Neural cell (in vitro differentiated cells): ENCODE measurements at regions not wholly inside any gene's neighbourhood (a gene's known extent, or its start where the extent isn't known, plus 50 kb on each side); places are given as distances from the start of the nearest gene placed in this dataset.
A peak's percentile ranks its signal among the peaks of the same experiment; 100 is the strongest.

Experiments
- H2AFZ ChIP-seq: fragments of 200-600, 300-800 bp; sonication (generic), shearing (Covaris generic); 2 replicates; pipeline ENCODE4 v1.6.0; 2014; ENCODE audit warnings: low read depth, mild to moderate bottlenecking, antibody characterized with exemption, low read length, moderate library complexity
- H3F3A ChIP-seq: fragments of 200-600 bp; shearing (Covaris generic); 2 replicates; pipeline ENCODE4 v1.6.1; 2016; ENCODE audit warnings: mild to moderate bottlenecking, moderate library complexity, mixed read lengths, antibody characterized with exemption, low read length; ENCODE audit not compliant: insufficient read depth, poor library complexity, severe bottlenecking
- H3K27ac ChIP-seq: fragments of 200-600, 300-800 bp; sonication (generic), shearing (Covaris generic); 2 replicates; pipeline ENCODE4 v1.5.1; 2014; ENCODE audit warnings: mild to moderate bottlenecking, low read length, moderate library complexity
- H3K27me3 ChIP-seq: fragments of 300-800, 200-600 bp; sonication (generic), shearing (Covaris generic); 2 replicates; pipeline ENCODE4 v1.6.0; 2014; ENCODE audit warnings: mild to moderate bottlenecking, low read depth, low read length, moderate library complexity; ENCODE audit not compliant: insufficient read depth
- H3K36me3 ChIP-seq: fragments of 300-800, 200-600 bp; sonication (generic), shearing (Covaris generic); 2 replicates; pipeline ENCODE4 v1.5.1; 2014; ENCODE audit warnings: mild to moderate bottlenecking, antibody characterized with exemption, low read length, moderate library complexity; ENCODE audit not compliant: insufficient read depth
- H3K4me2 ChIP-seq: fragments of 300-800, 200-600 bp; sonication (generic), shearing (Covaris generic); 2 replicates; pipeline ENCODE4 v1.6.0; 2014; ENCODE audit warnings: mild to moderate bottlenecking, low read length
- H3K4me3 ChIP-seq: fragments of 300-800, 200-600 bp; sonication (generic), shearing (Covaris generic); 2 replicates; pipeline ENCODE4 v1.5.1; 2014; ENCODE audit warnings: mild to moderate bottlenecking, low read length, moderate library complexity
- H3K79me2 ChIP-seq: fragments of 200-600 bp; shearing (Covaris generic); replicated peaks from 2 replicates; pipeline ENCODE4 v1.6.0; 2014; ENCODE audit warnings: mild to moderate bottlenecking, low read length, moderate library complexity; ENCODE audit not compliant: insufficient read depth
- H3K9ac ChIP-seq: fragments of 300-800, 200-600 bp; sonication (generic), shearing (Covaris generic); 2 replicates; pipeline ENCODE4 v1.6.1; 2016; ENCODE audit warnings: mild to moderate bottlenecking, low read length, mixed read lengths
- H3K9me2 ChIP-seq: fragments of 200-600 bp; shearing (Covaris generic); 2 replicates; pipeline ENCODE4 v1.6.1; 2016; ENCODE audit warnings: mild to moderate bottlenecking, low read length, mixed read lengths; ENCODE audit not compliant: insufficient read depth
- H3K9me3 ChIP-seq: fragments of 200-600, 300-800 bp; sonication (generic), shearing (Covaris generic); 2 replicates; pipeline ENCODE4 v1.6.1; 2016; ENCODE audit warnings: mild to moderate bottlenecking, mixed run types, low read length, moderate library complexity, mixed read lengths
- H4K20me1 ChIP-seq: fragments of 200-600 bp; shearing (Covaris generic); 2 replicates; pipeline ENCODE4 v1.6.1; 2016; ENCODE audit warnings: mild to moderate bottlenecking, mixed run types; ENCODE audit not compliant: insufficient read depth
- CTCF ChIP-seq: fragments of 450-650 bp; IDR thresholded peaks from 2 replicates; pipeline ENCODE4 v1.5.1; 2014; ENCODE audit warnings: antibody characterized with exemption, mild to moderate bottlenecking, moderate library complexity; ENCODE audit not compliant: poor library complexity, severe bottlenecking
- EP300 ChIP-seq: fragments of 450-650 bp; conservative IDR thresholded peaks from 2 replicates; pipeline ENCODE4 v1.6.1; 2014; ENCODE audit warnings: antibody characterized with exemption, mild to moderate bottlenecking, moderate library complexity; ENCODE audit not compliant: poor library complexity, severe bottlenecking
- EZH2 ChIP-seq: fragments of 200-600, 300-800 bp; shearing (Covaris generic), sonication (generic); IDR thresholded peaks from 2 replicates; pipeline ENCODE4 v1.6.1; 2014; ENCODE audit warnings: antibody characterized with exemption, low read length, borderline replicate concordance, mild to moderate bottlenecking; ENCODE audit not compliant: insufficient read depth, poor library complexity, severe bottlenecking
- MXI1 ChIP-seq: fragments of 450-650 bp; conservative IDR thresholded peaks from 2 replicates; pipeline ENCODE4 v1.6.1; 2014; ENCODE audit warnings: antibody characterized with exemption, mild to moderate bottlenecking; ENCODE audit not compliant: poor library complexity, severe bottlenecking
- POLR2AphosphoS5 ChIP-seq: IDR thresholded peaks from 2 replicates; pipeline ENCODE4 v1.6.1; 2012
- RAD21 ChIP-seq: fragments of 450-650 bp; conservative IDR thresholded peaks from 2 replicates; pipeline ENCODE4 v1.6.1; 2014; ENCODE audit warnings: antibody characterized with exemption, mild to moderate bottlenecking, moderate library complexity
- REST ChIP-seq: IDR thresholded peaks from 2 replicates; pipeline ENCODE4 v1.6.1; 2012; ENCODE audit warnings: borderline replicate concordance
- SMC3 ChIP-seq: fragments of 450-650 bp; conservative IDR thresholded peaks from 2 replicates; pipeline ENCODE4 v1.6.1; 2014; ENCODE audit warnings: antibody characterized with exemption, mild to moderate bottlenecking, moderate library complexity; ENCODE audit not compliant: poor library complexity
- TAF1 ChIP-seq: IDR thresholded peaks from 2 replicates; pipeline ENCODE4 v1.6.1; 2012; ENCODE audit warnings: low read depth

- H3K36me3 ChIP-seq = no peaks in the 10 kb centered on the region
- H3K9ac ChIP-seq = no peak overlapping the region
- no peaks in the 10 kb centered on the region for H3K9me2 ChIP-seq
- H3K27me3 ChIP-seq = no peaks in the 10 kb centered on the region
- no peaks in the 10 kb centered on the region for H3K79me2 ChIP-seq
- H4K20me1 ChIP-seq = no peaks in the 10 kb centered on the region
- TF ChIP-seq SMC3 (no peak), POLR2AphosphoS5 (no peak), TAF1 (no peak), REST (no peak), MXI1 (no peak), EP300 (no peak), EZH2 (no peak), RAD21 (no peak), CTCF (no peak)
- no peaks in the 10 kb centered on the region for H3K9me3 ChIP-seq
- no peak overlapping the region for H3K4me3 ChIP-seq
- no peak overlapping the region for H3K27ac ChIP-seq
- H3K4me2 ChIP-seq = no peak overlapping the region
- H2AFZ ChIP-seq = no peak overlapping the region
- no peaks in the 10 kb centered on the region for H3F3A ChIP-seq
Measured at GRCh38 chr1:87795615-87796337, 467.1 kb downstream of the LMO4 start.

- Histone ChIP-seq H3K79me2 (no peaks in the 10 kb centered on the region), H3K36me3 (no peaks in the 10 kb centered on the region), H2AFZ (no peak overlapping the region), H3F3A (no peaks in the 10 kb centered on the region), H3K4me3 (no peak overlapping the region), H3K4me2 (no peak overlapping the region), H3K27me3 (no peaks in the 10 kb centered on the region), H3K9me2 (no peaks in the 10 kb centered on the region), H4K20me1 (no peaks in the 10 kb centered on the region), H3K9ac (no peak overlapping the region), H3K9me3 (no peaks in the 10 kb centered on the region), H3K27ac (peak overlapping the region; percentile 49)
- TF ChIP-seq TAF1 (no peak), SMC3 (no peak), EZH2 (no peak), CTCF (no peak), MXI1 (peak; percentile 53), POLR2AphosphoS5 (peak; percentile 88), RAD21 (no peak), EP300 (peak; percentile 90), REST (peak; percentile 43)
Measured at GRCh38 chr1:87796471-87796901, 467.8 kb downstream of the LMO4 start.
